GM21390 (cell line): ENCODE measurements at regions not wholly inside any gene's neighbourhood (a gene's known extent, or its start where the extent isn't known, plus 50 kb on each side); places are given as distances from the start of the nearest gene placed in this dataset.
A peak's percentile ranks its signal among the peaks of the same experiment; 100 is the strongest.

ENCODE experiments used
- ATAC-seq: cut with Tn5 transposase; IDR thresholded peaks from one replicate; pipeline ENCODE4 v1.9.1; 2021; ENCODE audit not compliant: unreplicated experiment

DNA sequence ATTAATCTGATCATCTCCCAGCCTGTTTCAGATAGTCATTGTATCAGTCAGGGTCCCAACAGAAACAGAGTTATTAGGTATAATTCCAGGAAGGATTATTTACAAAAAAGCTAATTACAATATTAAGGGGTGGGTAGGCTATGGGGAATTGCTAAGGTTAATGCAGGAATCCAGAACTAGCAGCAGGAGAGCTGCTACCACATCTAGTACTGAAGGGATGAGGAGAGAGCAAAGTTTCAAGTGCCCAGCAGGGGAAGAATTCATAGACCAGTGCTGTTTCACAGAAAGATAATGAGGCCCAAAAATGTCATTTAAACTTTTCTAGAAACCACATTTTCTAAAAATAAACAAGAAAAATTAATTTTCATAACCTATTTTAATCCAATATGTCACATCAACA lies 284.2 kb downstream of the HACE1 start:
- ATAC-seq, result no peak

DNA sequence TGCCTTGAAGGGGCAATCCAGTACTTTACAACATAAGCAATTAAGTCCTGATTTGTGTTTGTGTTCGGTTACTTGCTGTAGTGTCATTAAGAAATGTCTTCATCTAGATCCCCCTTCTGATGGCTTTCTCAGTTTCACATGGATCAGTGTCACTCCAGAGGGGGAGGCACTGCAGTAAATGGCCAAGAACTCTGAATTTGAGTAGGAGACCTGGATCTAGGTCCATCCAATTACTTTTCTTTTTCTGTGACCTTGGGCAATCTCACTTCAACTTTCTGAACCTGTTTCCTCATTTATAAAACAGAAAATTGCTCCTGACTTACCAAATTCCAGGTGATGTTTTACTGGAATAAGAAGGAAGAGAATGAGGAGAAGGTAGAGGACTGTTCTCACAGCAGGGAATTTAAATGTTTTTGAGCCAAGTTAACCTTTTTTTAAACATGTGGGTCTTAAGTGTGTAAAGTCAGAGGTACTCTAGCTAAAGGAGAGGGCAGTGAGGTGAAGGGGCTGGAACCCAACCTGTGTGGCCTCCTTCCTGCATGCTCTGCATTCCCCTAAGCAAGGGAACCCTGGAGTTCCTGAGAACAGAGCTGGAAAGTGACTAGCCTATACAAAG lies 285.5 kb downstream of the HACE1 start:
- ATAC-seq, result no peak

DNA sequence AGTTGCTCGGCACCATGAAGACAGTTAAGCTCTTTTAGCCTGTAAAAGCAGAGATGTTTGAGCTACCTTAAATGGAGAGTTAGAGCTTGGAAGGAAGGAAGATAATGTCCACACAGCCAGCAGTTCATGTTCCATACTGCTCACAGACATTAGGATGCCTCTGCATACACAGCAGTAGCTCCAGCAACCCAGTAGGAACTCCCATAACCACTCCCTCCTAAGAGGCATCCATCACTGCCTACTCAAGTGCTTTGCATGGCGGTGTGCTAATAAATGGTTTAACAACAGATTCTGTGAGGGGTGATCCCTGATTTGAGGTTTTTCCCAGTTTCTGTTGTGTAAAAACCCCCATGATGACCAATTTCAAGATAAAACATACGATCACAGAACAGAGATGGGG lies 286.4 kb downstream of the HACE1 start:
- ATAC-seq, result no peak

DNA sequence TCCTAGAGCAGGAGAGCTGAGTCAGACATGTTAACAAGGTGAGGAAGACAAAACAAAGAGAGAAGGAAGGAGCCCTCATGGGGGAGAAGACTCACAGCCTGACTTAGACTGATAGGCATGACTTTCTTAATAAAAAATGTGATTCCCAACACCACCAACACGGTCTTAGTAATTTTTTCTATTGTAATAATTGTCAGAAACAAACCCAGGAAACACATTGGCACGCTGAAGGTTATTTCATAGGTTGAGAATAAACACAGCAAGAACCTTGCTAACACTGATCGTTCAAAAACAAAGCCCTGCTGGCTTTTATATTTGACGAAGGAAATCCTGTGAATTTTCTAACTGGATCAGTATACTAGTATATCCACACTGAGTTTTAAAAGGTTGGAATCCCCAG lies 286.8 kb downstream of the HACE1 start:
- ATAC-seq, result no peak

DNA sequence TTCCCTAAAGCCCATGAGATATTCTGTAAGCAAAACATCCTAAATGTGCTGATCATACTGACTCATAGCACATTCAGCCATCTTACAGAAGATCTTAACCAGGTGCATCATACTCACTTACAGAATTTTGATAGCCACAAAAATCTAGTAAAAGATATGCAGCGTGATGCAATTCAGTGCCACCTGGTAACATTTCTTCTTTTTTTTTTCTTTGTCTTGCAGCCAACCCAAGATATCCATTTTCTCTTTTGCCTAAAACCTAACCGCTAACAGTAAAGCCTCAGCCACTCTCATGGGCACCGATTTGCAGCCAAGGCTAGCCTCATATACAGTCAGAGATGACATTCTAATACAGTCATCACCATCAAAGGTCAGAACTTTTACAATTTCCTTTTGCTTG lies 293.3 kb downstream of the HACE1 start:
- no peak for ATAC-seq

DNA sequence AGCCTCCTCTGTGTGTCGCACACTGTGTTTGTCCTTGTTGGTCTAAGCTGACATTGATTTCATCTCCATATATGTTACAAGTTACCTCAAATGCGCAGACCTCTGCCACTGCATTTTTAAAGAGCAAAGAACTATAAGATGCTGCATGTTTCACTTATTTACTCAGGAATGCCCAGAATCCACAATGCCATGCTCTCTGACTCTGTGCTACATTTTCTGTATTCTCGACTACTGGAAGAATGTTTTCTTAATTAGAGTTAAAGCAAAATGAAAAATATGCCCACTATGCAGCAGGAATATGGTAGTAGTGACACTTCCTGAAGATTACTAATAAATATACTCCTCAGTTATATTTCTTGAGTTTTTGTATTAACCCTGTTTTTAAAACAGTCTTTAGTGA lies 296.4 kb downstream of the HACE1 start:
- no peak for ATAC-seq

DNA sequence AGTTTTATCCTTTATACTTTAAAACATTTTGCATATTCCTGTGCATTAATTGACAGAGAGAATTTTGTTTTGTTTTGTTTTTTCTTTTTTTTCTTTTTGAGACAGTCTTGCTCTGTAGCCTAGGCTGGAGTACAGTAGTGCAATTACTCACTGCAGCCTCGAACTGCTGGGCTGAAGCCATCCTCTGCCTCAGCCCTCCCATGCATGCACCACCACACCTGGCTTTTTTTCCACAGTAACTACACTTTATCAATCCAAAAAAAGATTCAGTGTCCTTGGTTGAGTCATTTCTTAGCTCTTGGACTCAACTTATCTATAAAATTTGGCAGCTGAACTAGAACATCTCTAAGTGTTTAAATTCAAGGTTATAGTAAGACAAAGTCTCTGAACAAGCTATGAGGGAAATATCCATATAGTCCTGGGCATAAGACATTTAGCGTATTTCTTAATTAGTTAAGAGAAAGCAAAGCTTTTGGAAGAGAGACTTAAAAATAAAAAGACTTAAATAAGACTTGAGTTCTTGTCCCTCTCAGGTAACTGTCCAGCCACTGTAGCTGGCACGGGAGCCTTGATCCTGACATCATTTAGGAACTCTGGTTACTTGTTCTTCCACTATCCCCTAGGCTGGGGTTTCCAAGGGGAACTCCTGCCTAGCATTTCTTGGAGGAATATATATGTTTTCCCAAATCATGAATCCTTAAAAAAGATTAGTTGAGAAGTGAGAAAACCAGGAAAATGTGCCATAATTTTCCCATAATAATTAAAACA lies 300.1 kb downstream of the HACE1 start:
- no peak for ATAC-seq

DNA sequence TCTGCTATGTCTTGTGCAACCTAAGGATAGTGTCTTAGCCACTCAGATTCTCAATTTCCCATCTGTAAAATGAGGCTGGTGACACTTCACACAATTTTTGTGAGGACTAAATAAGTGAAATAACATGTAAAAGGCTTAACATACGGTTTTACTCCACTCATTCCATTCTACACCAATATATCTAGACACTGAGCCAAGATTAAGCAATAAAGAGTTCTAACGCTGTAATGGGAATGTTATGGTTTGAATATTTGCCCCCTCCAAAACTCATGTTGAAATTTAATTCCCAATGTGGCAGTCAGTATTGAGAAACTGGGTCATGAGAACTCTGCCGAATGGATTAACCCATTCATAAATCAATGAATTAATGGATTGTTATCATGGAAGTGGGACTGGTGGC lies 301.0 kb downstream of the HACE1 start:
- no peak for ATAC-seq

DNA sequence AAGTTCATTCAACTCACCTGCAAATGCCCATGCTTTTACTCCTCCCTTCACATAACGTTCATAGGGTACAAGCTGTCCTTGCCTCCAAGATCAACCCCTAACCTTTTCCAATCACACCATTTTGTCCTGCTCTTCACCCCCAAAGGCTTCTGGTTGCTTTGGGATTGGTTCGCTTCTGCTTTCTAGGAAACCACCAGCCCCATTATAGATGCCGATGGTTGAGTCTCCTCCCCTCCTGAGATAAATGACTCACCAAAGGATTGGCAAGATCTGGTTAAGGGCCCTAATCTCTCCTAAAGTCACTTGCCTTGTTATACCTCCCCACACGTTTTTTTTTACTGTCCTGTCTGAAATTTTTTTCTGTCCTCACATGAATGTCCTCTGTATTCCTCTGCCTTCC lies 311.4 kb downstream of the HACE1 start:
- ATAC-seq, result no peak

DNA sequence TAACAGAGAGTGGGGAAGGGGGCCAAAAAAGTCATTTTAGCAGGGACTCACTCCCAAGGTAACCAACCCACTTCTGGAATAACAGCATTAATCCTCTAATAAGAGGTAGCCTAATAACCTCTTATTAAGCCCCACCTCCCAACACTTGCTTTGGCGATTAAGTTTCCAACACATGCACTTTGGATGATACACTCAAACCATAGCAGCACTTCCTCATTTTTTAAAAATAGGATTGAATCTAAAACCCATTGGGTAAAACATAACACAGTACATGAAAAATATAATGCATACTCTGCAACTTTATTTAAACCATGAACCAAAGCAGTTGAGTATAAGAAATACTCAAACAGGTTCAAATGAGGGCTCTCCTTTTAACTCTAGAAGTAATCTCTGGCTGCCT lies 318.3 kb downstream of the HACE1 start:
- no peak for ATAC-seq

DNA sequence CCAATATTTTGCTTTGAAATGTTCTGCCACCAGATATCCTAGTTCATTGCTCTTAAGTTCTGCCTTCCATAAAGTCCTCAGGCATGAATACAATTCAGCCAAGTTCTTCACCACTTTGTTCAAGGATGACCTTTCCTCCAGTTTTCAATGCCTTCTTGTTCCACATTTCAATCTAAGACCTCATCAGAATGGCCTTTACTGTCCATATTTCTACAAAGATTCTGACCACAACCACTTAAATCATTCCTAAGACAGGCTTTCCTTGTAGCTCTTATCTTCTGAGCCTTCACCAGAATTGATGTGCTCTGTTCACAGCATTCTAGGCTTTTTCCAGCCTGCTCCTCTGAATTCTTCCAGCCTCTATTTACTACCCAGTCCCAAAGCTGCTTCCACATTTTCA lies 319.0 kb downstream of the HACE1 start:
- no peak for ATAC-seq

DNA sequence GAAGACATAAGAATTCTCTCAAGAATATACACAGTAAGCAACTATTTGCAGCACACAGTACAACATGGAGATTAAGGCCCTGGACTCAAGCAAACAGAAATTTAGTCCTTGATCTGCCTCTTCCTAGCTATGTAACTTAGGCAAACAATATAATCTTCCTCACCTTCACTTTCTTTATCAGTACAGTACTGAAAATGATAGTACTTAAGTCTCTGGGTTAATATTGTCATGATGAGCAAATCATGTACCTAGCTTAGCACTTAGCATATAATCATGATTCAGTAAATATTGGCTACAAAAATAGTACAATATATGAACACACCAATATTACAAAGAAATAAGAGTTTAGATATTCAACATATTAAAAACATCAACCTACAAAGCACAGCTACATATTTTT lies 320.5 kb downstream of the HACE1 start:
- ATAC-seq, result no peak

DNA sequence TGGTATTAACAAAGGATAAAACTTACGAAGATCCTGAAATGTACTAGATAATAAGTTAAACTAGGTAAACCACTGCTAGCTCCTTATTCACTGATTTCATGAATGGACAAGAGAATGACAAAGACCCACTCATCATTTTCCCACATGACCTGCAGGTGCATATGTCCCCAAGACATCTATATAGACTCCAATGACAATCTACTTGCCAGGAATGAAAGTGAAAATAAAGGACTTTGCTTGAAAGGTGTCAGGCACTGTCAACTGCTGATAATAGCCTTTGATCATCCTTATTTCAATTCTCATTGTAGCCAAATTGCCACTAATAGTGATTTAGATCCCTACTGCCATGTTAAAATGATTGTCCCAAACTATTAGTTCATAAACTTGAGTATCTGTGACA lies 321.8 kb downstream of the HACE1 start:
- ATAC-seq, result no peak

DNA sequence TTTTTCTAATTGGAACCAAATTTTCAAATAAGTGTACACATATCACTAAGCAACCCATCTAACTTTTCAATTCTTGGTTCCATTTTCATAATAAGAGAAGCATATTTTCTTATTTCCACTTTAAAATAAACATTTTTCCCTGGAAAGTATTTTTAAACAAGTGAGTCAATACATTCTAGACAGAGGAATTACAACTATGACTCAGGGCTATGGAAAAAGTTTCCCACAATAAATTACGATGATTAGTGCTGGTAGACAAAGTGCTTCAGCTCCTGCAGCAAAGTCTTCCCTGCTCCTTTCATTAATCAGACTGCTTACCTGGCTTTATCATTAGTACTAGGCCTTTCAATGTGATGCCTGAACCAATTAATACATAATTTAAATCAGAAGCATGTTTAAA lies 322.5 kb downstream of the HACE1 start:
- ATAC-seq, result no peak

DNA sequence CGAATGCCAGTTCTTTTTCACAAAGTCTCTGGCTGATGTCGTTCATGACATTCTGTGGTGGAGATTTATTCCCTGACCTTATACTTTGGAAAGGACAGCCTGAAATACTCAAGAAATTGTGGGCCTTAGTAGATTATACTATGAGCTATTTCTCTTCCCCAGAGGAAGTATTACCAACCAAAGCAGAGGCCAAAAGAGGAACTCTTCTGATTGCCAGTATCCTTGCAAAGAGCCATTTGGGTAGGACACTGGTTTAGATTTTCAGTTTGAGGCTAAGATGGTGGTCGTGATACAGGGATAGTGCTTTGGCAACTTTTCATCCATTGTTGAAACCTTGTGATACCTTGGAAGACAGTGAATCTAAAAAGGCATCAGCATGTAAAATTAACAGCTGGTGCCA lies 327.3 kb downstream of the HACE1 start:
- no peak for ATAC-seq

DNA sequence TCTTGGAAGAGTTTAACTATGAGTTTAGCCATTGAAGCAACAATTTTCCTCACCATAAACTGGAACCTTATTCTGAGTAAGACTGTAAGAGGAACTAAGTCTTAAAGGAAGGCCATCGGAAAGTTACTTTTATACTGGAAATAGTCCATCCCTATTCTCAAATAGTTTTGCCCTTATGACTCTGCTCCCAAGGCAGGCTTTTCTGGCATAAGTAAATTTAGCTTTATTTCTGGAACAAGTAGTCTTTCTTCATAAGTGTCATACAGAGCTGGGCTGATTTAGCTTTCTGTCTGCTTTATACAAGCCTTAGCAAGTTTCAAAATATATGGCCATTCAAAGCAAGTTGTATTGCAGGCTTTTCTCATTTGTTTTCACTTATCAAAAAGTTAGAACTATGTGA lies 328.1 kb downstream of the HACE1 start:
- no peak for ATAC-seq

DNA sequence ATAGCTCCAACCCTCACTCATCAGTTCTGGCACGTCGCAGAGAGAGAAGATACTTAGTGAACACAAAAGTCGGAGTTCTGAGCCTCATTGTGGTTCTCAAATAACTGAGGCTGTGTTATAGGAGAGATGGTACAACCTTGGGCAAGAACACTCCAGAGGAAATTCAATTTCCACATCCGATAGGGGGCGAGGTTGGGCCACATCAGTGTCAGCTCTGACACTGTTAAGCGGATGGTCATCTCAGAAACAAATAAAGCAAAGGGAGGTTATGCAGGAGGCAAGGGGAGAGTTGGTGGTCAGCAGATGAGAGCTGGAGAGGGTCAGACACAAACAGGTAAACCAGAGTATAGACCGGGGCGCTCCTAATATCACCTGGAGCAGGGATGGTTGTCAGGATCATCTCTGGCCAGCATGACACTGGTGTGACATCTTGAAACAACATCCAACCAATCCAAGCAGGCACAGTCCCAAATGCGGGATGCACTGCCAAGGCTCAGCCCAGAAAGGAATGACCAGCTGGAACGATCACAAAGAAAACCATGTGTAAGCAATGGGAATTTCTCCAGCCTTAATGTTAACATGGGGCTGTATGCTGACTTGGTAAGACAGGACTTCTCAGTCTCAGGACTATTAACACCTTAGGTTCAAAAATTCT lies 331.8 kb downstream of the HACE1 start:
- ATAC-seq, result no peak

DNA sequence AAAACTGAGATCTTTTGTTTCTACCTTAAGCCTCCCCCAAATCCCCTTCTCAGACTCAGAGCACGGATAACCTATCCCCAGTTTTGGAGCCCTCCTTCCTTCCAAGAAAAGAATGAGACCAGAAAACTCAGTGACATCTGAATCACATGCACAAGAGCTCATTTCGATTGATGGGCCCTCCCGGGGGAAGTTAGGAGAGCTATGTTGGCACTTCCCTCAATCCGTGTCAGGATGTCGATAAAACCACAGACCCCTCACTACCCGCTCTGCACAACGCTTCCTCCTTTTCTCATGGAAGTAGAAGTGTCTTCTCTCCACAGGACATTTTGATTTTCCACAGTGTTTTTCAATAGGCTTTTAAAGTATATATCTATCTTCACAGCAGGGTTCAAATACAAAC lies 332.4 kb downstream of the HACE1 start:
- no peak for ATAC-seq

DNA sequence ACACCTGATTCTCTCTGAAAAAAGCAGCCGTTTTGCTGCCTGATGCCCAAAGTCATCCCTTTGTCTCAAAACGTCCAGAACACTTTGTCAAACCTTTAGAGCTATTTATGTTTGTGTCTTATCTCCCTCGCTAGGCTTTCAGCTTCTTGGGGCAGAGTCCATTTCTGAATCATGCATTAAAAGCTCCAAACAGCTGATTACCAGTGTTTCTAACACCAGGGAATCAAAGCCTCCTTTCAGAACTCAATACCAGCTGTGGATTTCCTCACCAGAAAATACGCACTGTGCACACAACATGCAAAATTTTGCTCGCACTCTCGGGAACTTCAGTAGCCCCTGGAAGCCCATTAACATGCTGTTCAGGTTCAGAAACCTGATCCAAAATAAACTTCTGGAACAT lies 333.3 kb downstream of the HACE1 start:
- ATAC-seq, result no peak

DNA sequence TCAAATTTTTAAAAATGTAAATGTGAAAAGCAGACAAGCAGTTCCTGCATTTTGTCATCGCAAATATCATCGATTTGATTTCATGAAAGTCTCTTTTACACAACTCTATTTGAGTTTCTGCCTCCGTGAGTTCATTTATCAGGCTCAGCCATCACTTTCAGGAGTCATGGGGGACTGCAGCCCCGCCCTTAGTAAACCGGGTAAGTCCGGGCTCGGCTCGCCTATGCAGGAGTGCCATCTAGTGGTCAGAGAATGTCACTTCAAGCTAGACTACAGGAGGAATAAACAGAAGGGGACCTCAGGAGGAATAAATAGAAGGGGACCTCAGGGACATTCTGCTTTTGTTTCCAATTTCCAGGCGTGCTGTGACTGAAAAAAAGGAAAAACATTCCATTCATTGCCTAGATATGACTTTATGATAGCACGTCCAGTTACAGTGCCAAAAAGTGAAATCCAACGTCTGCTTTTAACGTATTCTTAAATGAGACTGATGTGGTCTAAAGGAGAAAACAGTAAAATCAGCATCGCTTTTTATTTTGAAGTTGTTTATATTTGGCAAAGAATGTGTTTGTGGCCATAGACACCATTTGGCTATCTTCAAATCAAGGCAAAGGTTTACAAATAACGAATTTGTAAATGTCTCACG lies 333.9 kb downstream of the HACE1 start:
- ATAC-seq, result peak; percentile 99

DNA sequence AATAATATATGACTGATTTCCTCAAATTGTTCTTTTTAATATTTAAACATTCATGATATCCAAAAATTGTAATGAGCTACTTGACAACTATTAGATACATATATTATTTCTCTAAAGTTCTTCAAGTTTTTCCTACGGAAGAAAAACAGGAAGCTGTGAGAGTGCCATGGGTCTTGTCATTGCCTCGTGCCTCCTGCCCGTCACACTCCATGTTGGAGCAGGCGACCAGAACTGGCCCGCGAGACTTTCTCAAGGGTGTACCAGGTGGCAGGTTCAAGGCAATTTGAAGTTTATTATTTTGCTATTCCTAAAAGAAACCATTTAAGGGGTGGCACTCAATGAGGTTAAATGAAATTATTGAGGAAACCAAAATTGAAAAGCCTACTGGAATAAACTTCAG lies 337.2 kb downstream of the HACE1 start:
- no peak for ATAC-seq

DNA sequence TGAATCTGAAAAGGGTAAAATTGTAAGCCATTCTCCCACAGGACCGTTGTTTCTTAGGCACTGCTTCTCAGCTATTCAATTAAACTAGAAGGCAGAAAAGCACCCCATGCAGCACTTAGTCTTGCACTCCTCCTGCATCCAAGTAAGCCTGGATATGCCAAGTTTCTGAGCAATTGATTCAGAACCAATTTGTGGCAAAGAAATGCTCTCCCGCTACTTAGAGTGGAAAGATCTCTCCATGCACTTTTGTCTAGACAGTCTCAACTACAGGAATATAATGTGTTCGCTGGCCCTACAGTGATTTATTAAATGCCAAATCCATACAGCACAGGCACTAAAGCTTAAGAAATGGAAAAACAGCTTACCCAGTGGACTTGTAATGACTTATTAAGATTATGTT lies 338.5 kb downstream of the HACE1 start:
- ATAC-seq, result no peak
